ENCODE measurements at regions not wholly inside any gene's neighbourhood (a gene's known extent, or its start where the extent isn't known, plus 50 kb on each side); places are given as distances from the start of the nearest gene placed in this dataset.
"Not testable (repeated sequence)": the region's sequence is repeated elsewhere in the genome, so short reads cannot be mapped to it uniquely, and the experiment has no call there.

- not testable (repeated sequence) for H3K23me2 ChIP-seq (ENCODE audit: low read depth, low read length); H3K14ac ChIP-seq (ENCODE audit: insufficient read length); H3K36me3 ChIP-seq (ENCODE audit: control insufficient read depth in 2 of 4, insufficient read depth in 4 of 4, low read length in 3 of 4); FAIRE-seq; H4K8ac ChIP-seq (ENCODE audit: extremely low read depth, insufficient read depth, low read length); H2BK5ac ChIP-seq (ENCODE audit: low read depth, low read length); H3K18ac ChIP-seq (ENCODE audit: extremely low read depth, low read length); H3K4me2 ChIP-seq (ENCODE audit: insufficient read depth in 1 of 2, low read depth in 2 of 2, low read length in 2 of 2); H3K27ac ChIP-seq (ENCODE audit: low read depth, low read length); H3K56ac ChIP-seq (replicated peaks; ENCODE audit: insufficient read length, low read depth, low read length); H3K4me3 ChIP-seq (ENCODE audit: extremely low read depth in 1 of 4, insufficient read depth in 2 of 4, low read depth in 3 of 4, low read length in 4 of 4); H3K23ac ChIP-seq (ENCODE audit: insufficient read length); H3K9ac ChIP-seq (replicated peaks in 1 of 4; ENCODE audit: extremely low read depth in 1 of 4, low read depth in 3 of 4, low read length in 3 of 4); H2BK120ac ChIP-seq (replicated peaks; ENCODE audit: low read depth, low read length); H2AK5ac ChIP-seq (ENCODE audit: low read depth, low read length); H4K20me1 ChIP-seq (replicated peaks in 1 of 2; ENCODE audit: control insufficient read depth in 1 of 2, insufficient read depth in 2 of 2, low read length in 2 of 2); H4K91ac ChIP-seq (replicated peaks; ENCODE audit: insufficient read length, low read length); H2BK15ac ChIP-seq (ENCODE audit: low read length); H2BK20ac ChIP-seq (ENCODE audit: low read length); H2AFZ ChIP-seq (ENCODE audit: low read length); DNase-seq (ENCODE audit: low read depth in 1 of 2, low spot score in 2 of 2); H4K5ac ChIP-seq (ENCODE audit: insufficient read length, low read depth, low read length); H3K79me1 ChIP-seq (ENCODE audit: low read depth, low read length); H3K4ac ChIP-seq (replicated peaks; ENCODE audit: insufficient read length, low read depth, low read length); H3K79me2 ChIP-seq (ENCODE audit: control insufficient read depth in 1 of 2, insufficient read depth in 2 of 2, low read length in 2 of 2); H3K9me3 ChIP-seq (ENCODE audit: insufficient read depth in 2 of 2, low read depth in 1 of 2, low read length in 1 of 2); H2BK12ac ChIP-seq (ENCODE audit: low read depth, low read length); H3K4me1 ChIP-seq (replicated peaks in 1 of 4; ENCODE audit: control insufficient read depth in 3 of 4, insufficient read depth in 4 of 4, low read length in 3 of 4)
- WGBS, 2 experiments (ENCODE audit: extremely low coverage in 1 of 2, insufficient coverage in 1 of 2, insufficient read length in 1 of 2, insufficient replicate concordance in 2 of 2, low coverage in 1 of 2, low lambda C conversion rate in 2 of 2, missing lambda C conversion rate in 1 of 2): 89% methylated on average over 1 of the region's 4 CpGs; no CpG with 5 or more reads in 1 of the 2 experiments
- H3K27me3 ChIP-seq (replicated peaks in 1 of 4; ENCODE audit: control insufficient read depth in 3 of 4, extremely low read depth in 1 of 4, insufficient read depth in 3 of 4, low read length in 3 of 4): peaks cover 6 to 11% (median 10%) of the 10 kb centered on the region in 4 experiments
- ChIA-PET POLR2A (ENCODE audit: partially characterized antibody) (interaction anchor here (0.6 kb wide), 1 partner anchor 199 kb away, joined by 3 read pairs; no protein-coding TSS in a partner anchor), CTCF (ENCODE audit: partially characterized antibody) (interaction anchor here (1.2 to 4.1 kb wide), 2 partner anchors 11 to 35 kb away, joined by 4 to 27 read pairs; no protein-coding TSS in a partner anchor)
Measured at GRCh38 chr15:29974056-29974455, 108.7 kb upstream of the GOLGA8J start.
